GOT3 (cell line): ENCODE measurements at regions not wholly inside any gene's neighbourhood (a gene's known extent, or its start where the extent isn't known, plus 50 kb on each side); places are given as distances from the start of the nearest gene placed in this dataset.
"Not testable (repeated sequence)": the region's sequence is repeated elsewhere in the genome, so short reads cannot be mapped to it uniquely, and the experiment has no call there.

ENCODE experiments used
- DNase-seq: peaks from one replicate; lab custom pipeline; 2025; ENCODE audit warnings: mixed read lengths; lab: John Stamatoyannopoulos, UW

DNA sequence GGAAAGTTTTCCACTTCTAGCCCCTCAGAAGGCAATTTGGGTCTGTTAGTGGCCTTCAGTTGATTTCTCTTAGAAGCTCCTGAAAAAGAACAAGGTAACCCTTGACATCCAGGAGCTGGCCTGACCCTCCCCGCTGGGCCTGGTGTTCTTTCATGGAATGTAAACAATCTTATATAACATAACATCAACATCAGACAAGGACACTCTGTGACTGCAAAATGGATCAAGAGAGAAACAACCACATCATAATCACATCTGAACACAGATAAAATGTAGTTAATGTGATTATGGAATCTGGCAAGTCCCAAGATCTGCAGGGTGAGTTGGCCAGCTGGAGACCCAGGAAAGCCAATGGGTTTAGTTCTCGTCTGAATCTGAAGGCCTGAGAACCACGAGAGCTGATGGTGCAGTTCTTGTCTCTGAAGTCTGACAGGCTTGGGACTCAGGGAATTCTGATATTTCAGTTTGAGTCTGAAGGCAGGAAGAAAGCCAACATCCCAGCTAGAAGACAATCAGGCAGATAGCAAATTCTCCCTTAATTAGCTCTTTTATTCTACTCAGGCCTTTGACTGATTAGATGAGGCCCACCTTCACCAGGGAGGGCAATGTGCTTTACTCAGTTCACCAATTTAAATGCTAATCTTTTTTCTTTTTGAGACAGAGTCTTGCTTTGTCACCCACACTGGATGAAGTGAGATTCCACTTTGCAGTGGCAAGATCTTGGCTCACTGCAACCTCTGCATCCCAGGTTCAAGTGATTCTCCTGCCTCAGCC, 91.4 kb upstream of the NAMPT start:
- no peak for DNase-seq

DNA sequence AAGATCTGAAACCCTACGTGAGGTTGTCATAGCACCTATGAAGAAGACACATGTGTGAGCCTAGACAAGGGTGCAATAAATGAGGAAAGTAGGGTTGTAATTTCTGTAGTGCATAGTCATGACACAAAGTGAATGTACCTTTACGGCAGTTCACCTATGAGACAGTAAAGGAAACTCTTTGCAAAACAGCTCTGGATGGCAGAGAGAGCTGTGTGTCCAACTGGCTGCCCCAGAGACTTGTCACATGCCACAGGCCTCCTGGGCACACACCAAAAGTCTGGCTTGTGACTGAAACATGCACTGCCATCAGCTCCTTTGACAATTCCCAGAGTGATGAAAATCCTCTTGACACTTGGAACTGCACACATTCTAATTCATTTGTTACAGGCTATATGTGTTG, 90.7 kb upstream of the NAMPT start:
- no peak for DNase-seq

DNA sequence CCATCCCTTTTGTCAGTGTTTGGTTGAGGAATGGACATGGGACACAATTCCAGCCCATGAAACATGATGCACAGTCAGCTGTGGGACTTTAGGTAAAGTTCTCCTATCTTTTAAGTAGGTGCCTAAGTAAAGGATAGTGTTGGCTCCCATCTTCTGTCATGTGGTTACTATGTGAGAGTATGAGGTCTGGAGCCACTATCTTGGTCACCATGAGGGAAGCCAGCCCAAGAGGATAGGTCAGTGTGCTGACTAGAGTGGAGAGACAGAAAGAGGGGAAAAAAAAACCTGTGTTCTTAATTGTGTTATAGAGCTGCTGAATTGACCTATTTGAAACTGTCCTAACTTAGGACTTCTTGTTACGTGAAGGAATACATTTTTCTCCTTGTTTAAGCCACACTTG, 89.7 kb upstream of the NAMPT start:
- no peak for DNase-seq

DNA sequence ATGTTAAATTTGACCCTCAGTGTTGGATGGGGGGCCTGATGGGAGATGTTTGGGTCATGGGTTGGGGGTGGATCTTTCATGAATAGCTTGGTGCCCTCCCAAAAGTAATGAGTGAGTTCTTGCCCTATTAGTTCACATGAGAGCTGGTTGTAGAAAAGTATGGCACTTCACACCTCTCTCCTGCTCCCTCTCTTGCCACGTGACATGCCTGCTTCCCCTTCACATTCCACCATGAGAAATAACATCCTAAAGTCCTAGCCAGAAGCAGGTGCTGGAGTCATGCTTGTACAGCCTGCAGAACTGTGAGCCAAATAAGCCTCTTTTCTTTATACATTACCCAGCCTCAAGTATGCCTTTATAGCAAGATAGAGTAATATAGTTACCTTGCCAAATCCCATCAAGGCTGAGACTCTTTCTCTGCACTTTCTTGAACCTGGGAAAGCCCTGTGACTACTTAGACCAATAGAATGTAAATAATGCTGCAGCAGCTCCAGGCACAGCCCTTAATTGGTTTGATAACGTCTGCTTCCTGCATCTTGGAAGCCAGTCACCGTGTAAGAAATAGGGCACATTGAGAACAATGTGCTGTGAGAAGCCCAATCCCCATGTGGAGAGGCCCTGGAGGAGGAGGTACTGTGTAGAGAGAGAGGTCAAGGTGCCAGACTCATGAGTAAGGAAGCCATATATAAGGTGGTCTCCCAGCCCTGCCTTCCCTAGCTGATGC, 88.0 kb upstream of the NAMPT start:
- DNase-seq, result no peak

DNA sequence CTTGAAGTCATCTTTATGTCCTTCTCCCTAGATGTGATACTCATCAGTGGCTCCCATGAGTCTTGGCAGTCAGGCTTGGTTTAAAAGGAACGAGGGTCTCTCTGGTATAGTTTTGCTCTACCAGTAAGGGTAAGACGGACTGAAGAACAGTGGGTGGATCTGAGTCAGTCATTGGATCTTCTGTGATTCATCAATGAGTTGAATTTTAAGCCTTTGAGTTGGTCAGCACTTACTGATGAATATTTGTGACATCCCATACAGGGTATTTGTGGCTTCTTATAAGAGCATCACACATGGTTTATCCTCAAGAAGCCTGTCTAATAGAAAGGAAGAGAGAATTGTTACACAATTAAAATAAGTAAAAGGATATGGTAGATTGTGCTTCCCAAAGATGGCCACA, 87.3 kb upstream of the NAMPT start:
- DNase-seq, result no peak

DNA sequence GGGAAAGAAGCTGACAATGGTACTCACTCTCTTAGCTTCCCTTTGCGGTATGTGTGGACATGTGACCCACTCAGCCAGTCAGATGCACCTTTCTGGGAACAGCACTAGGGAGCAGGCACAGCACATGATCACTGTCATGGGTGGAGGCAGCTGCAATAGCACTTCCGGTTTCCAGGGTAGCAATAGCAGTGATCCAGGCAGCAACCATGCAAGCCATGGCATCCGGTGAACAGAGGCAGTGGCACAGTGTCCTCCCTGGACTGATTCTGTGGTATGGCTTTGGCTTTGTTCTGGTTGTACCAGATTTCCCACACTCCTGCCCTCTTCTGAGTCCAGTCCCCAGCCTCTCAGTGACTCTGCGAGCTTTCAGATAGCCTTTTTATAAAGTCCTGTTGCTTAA, 86.8 kb upstream of the NAMPT start:
- no peak for DNase-seq

DNA sequence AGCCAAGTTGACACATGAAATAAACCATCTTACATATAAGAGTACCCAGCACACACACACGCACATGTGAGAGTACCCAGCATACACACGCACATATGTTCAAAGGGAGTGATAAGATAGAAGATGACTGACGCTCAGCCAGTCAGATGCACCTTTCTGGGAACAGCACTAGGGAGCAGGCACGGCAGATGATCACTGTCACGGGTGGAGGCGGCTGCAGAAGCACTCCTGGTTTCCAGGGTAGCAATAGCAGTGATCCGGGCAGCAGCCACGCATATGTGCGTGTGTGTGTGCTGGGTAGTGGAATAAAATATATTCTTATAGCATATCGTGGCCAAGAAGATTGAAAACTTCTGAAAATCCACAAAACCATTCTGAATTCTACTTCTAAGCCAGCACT, 85.8 kb upstream of the NAMPT start:
- DNase-seq, result no peak

DNA sequence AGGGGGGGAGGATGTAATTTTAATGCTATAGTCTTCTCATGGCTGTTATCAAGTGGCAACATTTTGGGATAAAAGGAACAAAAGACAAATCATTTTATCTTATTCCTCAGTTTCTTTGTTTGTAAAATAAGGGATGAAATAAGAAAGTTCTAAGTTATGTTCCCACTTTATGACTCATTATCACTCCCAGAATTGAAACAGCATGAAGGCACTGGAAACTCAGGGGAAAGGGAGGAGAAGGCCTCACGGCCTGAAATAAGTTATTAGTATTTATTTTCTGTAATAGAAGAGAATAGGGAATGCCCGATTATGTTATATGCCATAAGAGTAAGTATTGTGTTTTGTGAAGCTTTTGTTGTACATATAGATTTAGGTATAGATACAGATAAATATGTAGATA, 85.0 kb upstream of the NAMPT start:
- DNase-seq, result no peak

DNA sequence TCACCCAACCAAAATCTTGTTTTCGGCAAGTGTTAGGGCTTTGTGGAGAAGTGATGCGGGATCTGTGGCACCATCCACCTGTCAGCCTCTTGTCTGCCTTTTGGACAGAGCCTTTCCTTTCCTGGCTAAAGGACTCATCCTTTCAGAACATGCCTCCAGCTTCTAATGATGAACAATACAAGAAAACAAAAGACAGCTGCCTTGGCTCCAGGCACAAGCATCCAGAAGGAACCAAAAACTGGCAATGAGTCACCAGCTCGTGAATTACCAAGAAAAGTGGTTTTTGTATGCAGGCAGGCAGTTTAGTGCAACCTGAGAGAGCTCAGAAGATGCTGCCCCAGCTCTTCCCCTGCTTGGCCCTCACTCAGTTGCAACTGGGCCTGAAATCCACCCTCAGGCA, 84.6 kb upstream of the NAMPT start:
- no peak for DNase-seq

DNA sequence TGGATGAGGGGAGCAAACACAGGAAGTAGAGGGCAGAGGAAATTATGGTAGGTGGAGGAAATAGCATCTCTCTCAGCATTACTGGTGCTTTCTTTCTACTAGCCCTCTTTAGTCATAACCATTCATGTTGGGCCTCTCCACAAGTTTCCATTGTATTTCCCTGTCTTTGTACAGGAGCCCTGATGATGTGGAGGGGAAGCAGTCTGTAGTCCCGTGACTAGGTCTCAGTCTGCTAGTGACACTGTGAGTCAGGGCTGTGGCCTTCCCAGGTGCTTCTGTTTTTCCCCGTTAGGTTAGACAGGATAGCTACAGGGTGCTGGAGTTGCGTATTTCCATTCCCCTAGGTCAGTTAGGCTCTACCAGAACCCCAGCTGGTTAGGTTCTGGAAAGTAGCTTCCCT, 82.9 kb upstream of the NAMPT start:
- DNase-seq, result no peak

DNA sequence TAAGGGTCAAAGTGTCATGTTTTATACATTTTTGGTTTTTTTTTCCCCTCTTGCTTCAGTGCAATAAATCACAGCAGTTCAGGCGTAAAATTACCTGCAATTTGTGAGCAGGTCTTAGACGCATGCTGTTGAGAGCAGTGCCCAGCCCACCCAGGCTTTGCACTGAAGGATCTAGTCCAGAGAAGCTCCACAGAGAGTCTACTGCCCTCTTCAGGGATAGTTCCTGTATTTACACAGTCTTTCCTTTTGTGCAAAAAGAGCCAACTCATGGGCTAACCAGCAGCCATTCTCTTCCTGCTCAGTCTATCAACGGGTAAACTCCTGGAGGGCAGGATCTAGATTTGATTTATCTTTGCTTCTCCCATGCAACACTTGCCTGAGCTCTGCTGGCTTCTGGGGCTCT, 82.2 kb upstream of the NAMPT start:
- DNase-seq, result no peak

DNA sequence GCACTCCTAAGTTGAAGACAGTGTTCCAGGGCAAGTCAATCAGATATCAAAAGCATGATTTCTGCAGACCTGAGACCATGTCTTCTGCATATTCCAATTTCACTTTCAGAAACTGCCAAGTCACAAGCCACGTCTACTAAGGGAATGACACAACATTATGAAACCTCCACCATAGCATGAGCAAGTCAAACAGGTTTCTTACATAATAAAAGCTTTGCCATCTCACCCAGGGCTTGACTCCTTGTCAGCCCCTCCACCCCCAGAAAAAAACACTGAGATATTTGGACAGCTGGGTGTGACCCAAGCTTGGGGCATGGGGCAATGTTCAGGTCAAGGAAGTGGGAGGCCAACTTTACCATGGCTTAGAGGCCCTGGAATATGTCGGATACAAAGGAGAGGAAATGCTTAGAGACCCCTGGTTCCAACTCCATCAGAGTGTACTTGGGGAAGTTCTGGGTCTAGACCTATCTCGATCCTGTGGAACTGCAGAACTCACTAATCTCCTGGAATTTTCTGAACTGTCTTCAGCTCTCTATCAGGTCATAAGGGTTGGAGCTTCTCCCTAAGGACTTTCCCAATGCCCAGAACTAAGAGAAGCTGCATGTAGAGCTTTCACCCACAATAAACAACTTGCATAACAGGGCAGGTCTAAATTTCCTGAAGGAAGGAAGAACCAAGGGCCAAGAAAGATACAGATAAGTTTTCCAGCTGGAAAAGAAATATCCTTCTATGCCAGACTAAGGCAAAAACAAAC, 80.6 kb upstream of the NAMPT start:
- no peak for DNase-seq

DNA sequence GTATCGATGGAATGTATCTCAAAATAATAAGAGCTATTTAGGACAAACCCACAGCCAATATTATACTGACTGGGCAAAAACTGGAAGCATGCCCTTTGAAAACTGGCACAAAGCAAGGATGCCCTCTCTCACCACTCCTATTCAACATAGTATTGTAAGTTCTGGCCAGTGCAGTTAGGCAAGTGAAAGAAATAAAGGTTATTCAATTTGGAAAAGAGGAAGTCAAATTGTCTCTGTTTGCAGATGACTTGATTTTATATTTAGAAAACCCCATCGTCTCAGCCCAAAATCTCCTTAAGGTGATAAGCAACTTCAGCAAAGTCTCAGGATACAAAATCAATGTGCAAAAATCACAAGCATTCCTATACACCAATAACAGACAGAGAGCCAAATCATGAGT, 77.7 kb upstream of the NAMPT start:
- not testable (repeated sequence) for DNase-seq

DNA sequence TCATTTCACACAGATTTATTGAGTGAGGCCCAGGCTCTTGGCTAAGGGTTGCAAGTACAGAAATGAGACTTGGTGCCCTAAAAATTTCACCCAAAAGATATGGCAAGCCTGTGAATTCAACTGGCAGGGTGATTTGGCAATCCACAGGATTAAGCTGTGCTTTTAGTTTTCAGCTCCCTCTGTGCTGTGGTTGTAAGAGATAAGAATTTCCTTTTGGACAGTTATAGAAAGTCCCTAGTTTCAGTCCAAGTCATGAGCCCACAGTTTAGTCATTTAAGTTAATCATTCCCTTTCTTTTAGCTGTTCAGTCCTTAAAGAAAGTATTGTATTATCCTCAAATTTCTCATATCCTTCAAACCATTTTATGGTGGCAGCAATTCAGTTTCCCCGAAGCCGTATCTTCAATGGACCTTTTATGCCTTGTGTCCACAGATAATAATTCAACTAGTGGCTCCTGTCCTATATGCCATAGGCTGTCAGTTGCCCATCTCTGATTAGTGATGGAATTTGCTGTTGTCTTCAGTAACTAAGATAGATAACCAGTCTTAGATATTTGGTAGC, 73.4 kb upstream of the NAMPT start:
- DNase-seq, result no peak

DNA sequence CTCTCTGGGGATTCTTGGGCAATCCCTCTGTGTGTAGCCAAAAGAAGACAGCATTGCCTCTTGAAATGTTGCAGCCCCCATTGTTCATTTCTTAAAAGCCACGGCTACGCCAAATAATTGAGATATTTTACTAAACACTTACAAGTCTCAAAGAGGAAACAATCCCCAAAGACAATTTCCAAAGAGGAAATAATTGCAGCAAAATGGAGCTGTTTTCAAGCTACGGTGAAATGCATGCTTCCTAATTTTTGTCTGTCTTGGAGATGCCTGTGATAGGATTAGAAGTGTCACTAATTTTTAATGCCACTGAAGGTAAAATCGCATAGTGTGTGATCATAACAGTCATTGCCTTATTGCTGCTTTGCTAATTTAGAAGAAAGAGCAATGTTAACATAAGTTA, 72.9 kb upstream of the NAMPT start:
- DNase-seq, result no peak

DNA sequence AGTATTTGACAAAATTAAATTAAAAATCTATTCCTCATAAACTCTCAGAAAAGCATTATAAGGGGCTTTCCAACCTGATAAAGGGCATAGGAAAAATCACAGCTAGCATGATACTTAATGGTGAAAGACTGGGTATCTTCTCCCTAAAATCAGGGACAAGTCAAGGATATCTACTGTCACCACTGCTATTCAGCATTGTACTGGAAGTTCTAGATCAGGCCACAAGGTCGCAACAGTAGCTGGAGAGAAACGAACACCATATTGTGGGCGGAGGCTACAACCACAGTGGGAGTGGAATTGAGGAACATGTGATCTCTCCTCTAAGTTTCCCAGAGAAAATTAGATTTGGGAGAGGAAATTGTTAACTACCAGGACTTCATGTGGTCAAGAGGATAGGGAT, 70.0 kb upstream of the NAMPT start:
- DNase-seq, result no peak

DNA sequence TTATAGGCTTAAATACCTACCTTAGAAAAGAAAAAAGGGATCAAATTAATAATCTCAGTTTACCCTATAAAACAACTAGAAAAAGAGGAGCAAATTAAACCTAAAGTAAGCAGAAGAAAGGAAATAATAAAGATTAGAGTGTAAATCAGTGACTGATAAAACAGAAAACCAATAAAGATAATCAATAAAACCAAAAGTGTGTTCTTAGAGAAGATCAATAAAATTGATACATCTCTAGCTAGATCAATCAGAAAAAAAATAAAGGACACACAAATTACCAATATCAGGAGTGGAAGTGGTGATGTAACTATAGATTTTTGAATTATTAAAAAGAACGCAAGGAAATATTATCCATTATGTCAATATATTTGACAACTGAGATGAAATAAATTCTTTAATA, 69.2 kb upstream of the NAMPT start:
- DNase-seq, result no peak

DNA sequence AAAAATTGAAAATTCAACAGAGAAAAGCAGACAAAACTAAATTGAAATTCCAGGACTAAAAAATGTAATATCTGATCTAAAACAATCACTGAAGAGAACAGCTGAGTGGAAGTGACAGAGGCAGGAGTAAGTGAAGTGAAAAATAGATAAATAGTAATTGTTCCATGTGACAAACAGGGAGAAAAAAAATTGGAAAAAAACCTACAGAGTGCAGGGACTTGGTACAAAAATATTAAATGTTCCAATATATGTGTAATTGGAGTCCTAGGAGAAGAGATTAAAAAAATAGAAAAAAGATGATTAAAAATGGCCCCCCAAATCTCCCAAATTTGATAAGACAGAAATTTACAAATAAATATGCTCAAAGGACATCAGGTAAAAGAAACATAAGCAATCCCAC, 63.4 kb upstream of the NAMPT start:
- DNase-seq, result no peak

DNA sequence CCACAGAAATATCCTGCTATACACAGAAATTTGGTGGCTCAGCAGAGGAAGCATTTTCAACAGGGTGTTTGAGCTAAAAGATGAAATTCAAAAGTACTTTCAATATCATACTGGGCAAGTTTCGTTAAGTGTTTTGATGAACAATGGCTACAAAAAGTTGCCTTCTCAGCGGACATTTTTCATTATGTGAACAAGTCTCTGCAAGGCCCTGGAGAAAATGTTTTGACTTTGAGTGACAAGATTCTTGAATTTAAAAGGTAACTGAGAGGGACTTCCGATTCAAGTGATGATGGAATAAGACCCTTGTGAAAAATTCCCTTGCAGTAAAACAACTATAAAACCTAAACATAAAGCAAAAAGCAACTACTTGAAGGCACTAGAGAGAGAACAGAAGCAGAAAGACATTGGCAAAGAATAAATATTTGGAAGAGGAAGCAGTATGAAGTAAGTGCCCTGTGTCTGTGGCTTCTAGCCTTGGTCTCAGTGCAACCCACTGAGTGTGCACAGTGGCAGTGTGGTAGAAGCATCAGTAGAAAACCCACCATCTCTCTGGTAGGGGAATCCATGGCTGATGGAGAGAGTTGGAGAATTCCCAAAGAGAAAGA, 62.5 kb upstream of the NAMPT start:
- DNase-seq, result no peak

DNA sequence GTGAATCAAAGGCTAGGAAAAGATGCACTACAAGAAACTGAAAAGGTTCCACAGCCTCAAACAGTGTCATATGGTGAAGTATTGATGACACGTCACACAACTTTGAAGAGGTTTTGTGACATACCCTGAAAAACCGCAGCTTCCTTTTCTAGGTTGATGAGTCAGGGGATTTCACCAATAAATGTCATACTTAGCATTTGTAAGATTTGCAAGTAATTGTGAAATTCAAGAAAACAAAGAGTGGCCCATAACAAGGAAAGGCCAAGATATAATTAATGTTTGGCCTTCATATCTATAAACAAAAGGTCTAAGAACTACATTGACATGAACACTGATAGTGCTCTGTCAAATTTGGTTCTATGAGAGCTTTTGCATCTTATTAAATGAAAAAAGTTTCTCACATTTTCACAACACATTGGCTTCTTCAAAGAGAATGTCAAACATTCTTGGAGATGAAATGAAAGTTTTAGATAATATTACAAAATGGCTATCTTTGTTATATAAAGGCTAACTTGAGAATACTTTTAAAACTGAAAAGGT, 62.0 kb upstream of the NAMPT start:
- no peak for DNase-seq

DNA sequence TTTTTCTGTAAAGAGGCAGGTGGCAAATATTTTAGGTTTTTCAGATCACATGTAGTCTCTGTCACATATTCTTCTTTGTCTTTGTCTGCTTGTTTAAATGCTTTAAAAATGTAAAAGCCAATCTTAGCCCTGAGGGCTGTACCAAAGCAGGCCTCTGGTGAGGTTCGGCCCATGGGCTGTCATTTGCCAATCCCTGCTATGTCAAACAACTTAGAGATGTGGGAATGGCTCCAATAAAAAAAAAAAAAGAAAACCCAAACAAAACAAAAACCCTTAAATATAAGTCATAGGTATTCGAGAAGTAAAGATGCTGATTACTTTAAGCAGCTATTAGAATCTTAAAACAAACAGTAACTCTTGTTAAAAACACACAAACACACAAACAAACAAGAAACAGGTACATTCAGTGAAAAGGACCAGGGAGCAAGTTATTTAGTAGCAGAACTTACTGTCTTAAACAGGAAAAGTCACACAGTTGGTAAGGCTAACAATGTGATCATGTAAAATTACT, 61.4 kb upstream of the NAMPT start:
- no peak for DNase-seq
